Hepatocyte (in vitro differentiated cells): ENCODE measurements at regions not wholly inside any gene's neighbourhood (a gene's known extent, or its start where the extent isn't known, plus 50 kb on each side); places are given as distances from the start of the nearest gene placed in this dataset.

Experiments
- EZH2 ChIP-seq: fragments of 200-600 bp; sonication (generic); IDR thresholded peaks from 2 replicates; pipeline ENCODE4 v1.6.1; 2016; ENCODE audit warnings: antibody characterized with exemption, mild to moderate bottlenecking, borderline replicate concordance
- EZH2phosphoT487 ChIP-seq: fragments of 200-600 bp; sonication (generic); IDR thresholded peaks from one replicate; pipeline ENCODE4 v1.6.1; 2018; ENCODE audit warnings: antibody characterized with exemption, mild to moderate bottlenecking, low read depth, moderate library complexity; ENCODE audit not compliant: unreplicated experiment, severe bottlenecking
- TF ChIP-seq, protein P1 (sequence below): fragments of 200-600 bp; sonication (generic); IDR thresholded peaks from 2 replicates; pipeline ENCODE4 v1.5.1; 2016; ENCODE audit warnings: antibody characterized with exemption, mild to moderate bottlenecking; ENCODE audit not compliant: poor library complexity

DNA sequence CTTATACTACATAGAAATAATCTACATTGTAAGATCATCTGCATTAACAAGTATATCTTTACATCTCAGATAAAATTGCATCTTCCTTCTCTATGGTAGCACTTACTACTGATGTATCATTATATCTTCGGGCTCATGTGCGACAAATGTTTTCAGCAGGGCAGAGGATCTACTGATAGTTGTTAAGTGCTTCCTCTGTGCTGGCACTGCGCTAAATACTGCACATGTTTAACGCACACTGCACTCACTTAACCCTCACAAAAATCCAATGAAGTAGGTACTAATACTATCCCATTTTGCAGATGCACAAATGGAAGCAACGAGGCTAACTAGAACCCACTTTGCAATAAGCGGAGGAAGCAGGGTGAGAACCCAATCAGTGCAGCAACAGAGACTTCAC is 75.6 kb upstream of the USP25 start:
- TF ChIP-seq, protein P1, sequence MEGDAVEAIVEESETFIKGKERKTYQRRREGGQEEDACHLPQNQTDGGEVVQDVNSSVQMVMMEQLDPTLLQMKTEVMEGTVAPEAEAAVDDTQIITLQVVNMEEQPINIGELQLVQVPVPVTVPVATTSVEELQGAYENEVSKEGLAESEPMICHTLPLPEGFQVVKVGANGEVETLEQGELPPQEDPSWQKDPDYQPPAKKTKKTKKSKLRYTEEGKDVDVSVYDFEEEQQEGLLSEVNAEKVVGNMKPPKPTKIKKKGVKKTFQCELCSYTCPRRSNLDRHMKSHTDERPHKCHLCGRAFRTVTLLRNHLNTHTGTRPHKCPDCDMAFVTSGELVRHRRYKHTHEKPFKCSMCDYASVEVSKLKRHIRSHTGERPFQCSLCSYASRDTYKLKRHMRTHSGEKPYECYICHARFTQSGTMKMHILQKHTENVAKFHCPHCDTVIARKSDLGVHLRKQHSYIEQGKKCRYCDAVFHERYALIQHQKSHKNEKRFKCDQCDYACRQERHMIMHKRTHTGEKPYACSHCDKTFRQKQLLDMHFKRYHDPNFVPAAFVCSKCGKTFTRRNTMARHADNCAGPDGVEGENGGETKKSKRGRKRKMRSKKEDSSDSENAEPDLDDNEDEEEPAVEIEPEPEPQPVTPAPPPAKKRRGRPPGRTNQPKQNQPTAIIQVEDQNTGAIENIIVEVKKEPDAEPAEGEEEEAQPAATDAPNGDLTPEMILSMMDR = no peak
- TF ChIP-seq EZH2 (no peak), EZH2phosphoT487 (no peak)
